H9 (cell line): ENCODE measurements at regions not wholly inside any gene's neighbourhood (a gene's known extent, or its start where the extent isn't known, plus 50 kb on each side); places are given as distances from the start of the nearest gene placed in this dataset.
A peak's percentile ranks its signal among the peaks of the same experiment; 100 is the strongest.

Experiments
- DNase-seq: peaks from one replicate; pipeline ENCODE4 v3.0.0-alpha.2; 2017
- H2AFZ ChIP-seq: one replicate; pipeline ENCODE4 v1.6.1; 2013; ENCODE audit warnings: mild to moderate bottlenecking, low read length, control low read depth, moderate library complexity
- H2AK5ac ChIP-seq: 2 replicates; pipeline ENCODE4 v1.6.1; 2013; ENCODE audit warnings: low read length, control low read depth, mixed read lengths; ENCODE audit not compliant: insufficient read length
- H2BK120ac ChIP-seq: one replicate; pipeline ENCODE4 v1.6.1; 2013; ENCODE audit warnings: low read depth, mild to moderate bottlenecking, low read length, control low read depth, inconsistent platforms; ENCODE audit not compliant: poor library complexity, severe bottlenecking
- H2BK12ac ChIP-seq: 2 replicates; pipeline ENCODE4 v1.6.1; 2013; ENCODE audit warnings: low read length, control low read depth, mixed read lengths, low read depth; ENCODE audit not compliant: insufficient read length
- H2BK15ac ChIP-seq: 2 replicates; pipeline ENCODE4 v1.6.1; 2013; ENCODE audit warnings: low read depth, low read length, control low read depth
- H2BK20ac ChIP-seq: one replicate; pipeline ENCODE4 v1.6.1; 2013; ENCODE audit warnings: low read depth, mild to moderate bottlenecking, low read length, control low read depth, inconsistent platforms; ENCODE audit not compliant: poor library complexity, severe bottlenecking
- H2BK5ac ChIP-seq: 2 replicates; pipeline ENCODE4 v1.6.1; 2013; ENCODE audit warnings: low read length, control low read depth, mixed read lengths; ENCODE audit not compliant: insufficient read length
- H3K14ac ChIP-seq: 2 replicates; pipeline ENCODE4 v1.6.1; 2013; ENCODE audit warnings: low read length, control low read depth; ENCODE audit not compliant: insufficient read depth
- H3K18ac ChIP-seq: 2 replicates; pipeline ENCODE4 v1.6.1; 2013; ENCODE audit warnings: low read depth, mild to moderate bottlenecking, mixed read lengths, low read length, control low read depth; ENCODE audit not compliant: insufficient read length
- H3K23ac ChIP-seq: 2 replicates; pipeline ENCODE4 v1.6.1; 2013; ENCODE audit warnings: low read length, control low read depth, mixed read lengths, low read depth; ENCODE audit not compliant: insufficient read length
- H3K23me2 ChIP-seq: 2 replicates; pipeline ENCODE4 v1.6.1; 2013; ENCODE audit warnings: low read depth, mild to moderate bottlenecking, mixed read lengths, low read length, control low read depth; ENCODE audit not compliant: insufficient read length, poor library complexity, severe bottlenecking
- H3K27ac ChIP-seq: 2 replicates; pipeline ENCODE4 v1.5.1; 2013; ENCODE audit warnings: low read length, control low read depth, mixed read lengths, low read depth; ENCODE audit not compliant: insufficient read length
- H3K27me3 ChIP-seq: 2 replicates; pipeline ENCODE4 v1.6.1; 2013; ENCODE audit warnings: low read length, control low read depth, inconsistent platforms; ENCODE audit not compliant: insufficient read depth
- H3K4ac ChIP-seq: 2 replicates; pipeline ENCODE4 v1.6.1; 2013; ENCODE audit warnings: low read depth, mild to moderate bottlenecking, control low read depth, inconsistent platforms, low read length, moderate library complexity
- H3K4me1 ChIP-seq: 2 replicates; pipeline ENCODE4 v1.6.1; 2013; ENCODE audit warnings: low read length, control low read depth, inconsistent platforms; ENCODE audit not compliant: insufficient read depth
- H3K4me2 ChIP-seq: 2 replicates; pipeline ENCODE4 v1.6.1; 2013; ENCODE audit warnings: low read length, control low read depth, mixed read lengths; ENCODE audit not compliant: insufficient read length, insufficient read depth
- H3K56ac ChIP-seq: 2 replicates; pipeline ENCODE4 v1.6.1; 2013; ENCODE audit warnings: low read depth, mild to moderate bottlenecking, mixed read lengths, low read length, control low read depth; ENCODE audit not compliant: insufficient read length
- H3K79me1 ChIP-seq: 2 replicates; pipeline ENCODE4 v1.6.1; 2013; ENCODE audit warnings: low read depth, mild to moderate bottlenecking, moderate library complexity, low read length, control low read depth, inconsistent platforms; ENCODE audit not compliant: insufficient read depth, poor library complexity, severe bottlenecking
- H3K79me2 ChIP-seq: 2 replicates; pipeline ENCODE4 v1.6.1; 2013; ENCODE audit warnings: low read length, control low read depth, inconsistent platforms; ENCODE audit not compliant: insufficient read depth
- H3K9ac ChIP-seq: 2 replicates; pipeline ENCODE4 v1.6.1; 2013; ENCODE audit warnings: low read length, control low read depth, mixed read lengths; ENCODE audit not compliant: insufficient read length; ENCODE audit errors: extremely low read depth
- H3K9me3 ChIP-seq: one replicate; pipeline ENCODE4 v1.6.1; 2013; ENCODE audit warnings: low read depth, low read length, inconsistent platforms; ENCODE audit not compliant: control insufficient read depth
- H3T11ph ChIP-seq: one replicate; pipeline ENCODE4 v1.6.1; 2013; ENCODE audit warnings: mild to moderate bottlenecking, low read length, control low read depth, inconsistent platforms
- H4K20me1 ChIP-seq: one replicate; pipeline ENCODE4 v1.6.1; 2013; ENCODE audit not compliant: control insufficient read depth, insufficient read length, insufficient read depth
- H4K5ac ChIP-seq: 2 replicates; pipeline ENCODE4 v1.6.1; 2013; ENCODE audit warnings: low read depth, mild to moderate bottlenecking, mixed read lengths, low read length, control low read depth; ENCODE audit not compliant: insufficient read length
- H4K8ac ChIP-seq: replicated peaks from 2 replicates; pipeline ENCODE4 v1.6.1; 2013; ENCODE audit warnings: low read length, control low read depth, mixed read lengths, low read depth; ENCODE audit not compliant: insufficient read length
- H4K91ac ChIP-seq: 2 replicates; pipeline ENCODE4 v1.6.1; 2013; ENCODE audit warnings: low read depth, mild to moderate bottlenecking, moderate library complexity, mixed read lengths, low read length, control low read depth; ENCODE audit not compliant: insufficient read length
- H3K27ac Mint-ChIP-seq, 3 experiments: 2 replicates in 2 of 3; 3 replicates in 1 of 3; pipeline ENCODE4 v1.8.0; 2020 to 2021; ENCODE audit warnings: mixed read lengths in 3 of 3, mild to moderate bottlenecking in 1 of 3, moderate library complexity in 1 of 3
- H3K27me3 Mint-ChIP-seq: 2 replicates; pipeline ENCODE4 v1.8.0; 2021; ENCODE audit warnings: low read depth, mild to moderate bottlenecking, moderate library complexity, mixed read lengths
- H3K36me3 Mint-ChIP-seq, 3 experiments: 2 replicates in 2 of 3; 3 replicates in 1 of 3; pipeline ENCODE4 v1.8.0; 2020 to 2021; ENCODE audit warnings: low read depth in 3 of 3, mixed read lengths in 3 of 3; ENCODE audit not compliant: insufficient read depth in 1 of 3
- H3K4me1 Mint-ChIP-seq, 2 experiments: 2 replicates each; pipeline ENCODE4 v1.8.0; 2020; ENCODE audit warnings: mixed read lengths in 2 of 2
- H3K4me3 Mint-ChIP-seq, 2 experiments: 2 replicates in 1 of 2; 3 replicates in 1 of 2; pipeline ENCODE4 v1.8.0; 2020 to 2021; ENCODE audit warnings: mild to moderate bottlenecking in 2 of 2, mixed read lengths in 2 of 2, moderate library complexity in 1 of 2
- H3K9me3 Mint-ChIP-seq, 2 experiments: 2 replicates in 1 of 2; 3 replicates in 1 of 2; pipeline ENCODE4 v1.8.0; 2020; ENCODE audit warnings: mild to moderate bottlenecking in 2 of 2, mixed read lengths in 2 of 2, moderate library complexity in 1 of 2
- WGBS: extraction: QIAGEN DNeasy Blood & Tissue Kit; methylation state at CpG from one replicate; pipeline ENCODE4 v1.1.7; 2013; ENCODE audit warnings: missing lambda C conversion rate, low lambda C conversion rate, mixed read lengths; ENCODE audit not compliant: insufficient read length; ENCODE audit errors: extremely low coverage; 5-methylcytosine and 5-hydroxymethylcytosine counted together
- TF ChIP-seq, protein P1 (sequence below): fragments of 200-600 bp; sonication (generic); conservative IDR thresholded peaks from 3 replicates; pipeline ENCODE4 v1.8.0; 2021; ENCODE audit warnings: antibody characterized with exemption, mild to moderate bottlenecking

DNA sequence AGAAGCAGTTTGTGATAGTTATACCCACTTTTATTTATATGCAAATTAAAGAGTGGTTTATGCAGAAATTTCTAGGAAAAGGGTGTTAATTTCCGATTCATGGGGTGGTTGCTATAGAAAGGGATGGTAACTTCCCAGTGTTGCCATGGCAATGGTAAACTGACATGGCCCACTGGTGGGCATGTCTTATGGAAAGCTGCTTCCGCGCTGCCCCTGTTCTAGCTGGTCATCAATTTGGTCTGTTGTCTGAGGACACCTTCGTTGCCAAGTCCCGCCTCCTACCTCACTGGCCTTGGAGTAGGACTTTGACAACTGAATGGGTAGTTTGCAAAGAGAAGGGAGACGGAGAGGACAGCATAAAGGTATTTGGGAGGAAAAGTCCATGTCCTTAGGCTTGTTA is 74.0 kb upstream of the SMIM23 start:
- Histone ChIP-seq H3K14ac (no peak overlapping the region), H2AFZ (no peak overlapping the region), H4K8ac (no peak overlapping the region), H3K18ac (no peak overlapping the region), H3K23me2 (no peaks in the 10 kb centered on the region), H4K5ac (no peak overlapping the region), H3K27me3 (no peaks in the 10 kb centered on the region), H4K20me1 (no peaks in the 10 kb centered on the region), H2BK120ac (no peak overlapping the region), H3K79me2 (no peaks in the 10 kb centered on the region), H2BK12ac (no peak overlapping the region), H4K91ac (no peak overlapping the region), H3K79me1 (no peaks in the 10 kb centered on the region), H3K27ac (no peak overlapping the region), H2BK5ac (no peak overlapping the region), H2AK5ac (no peak overlapping the region), H3K4ac (no peak overlapping the region), H3T11ph (no peak overlapping the region), H3K56ac (no peak overlapping the region), H3K9ac (no peak overlapping the region), H3K4me1 (no peaks in the 10 kb centered on the region), H3K4me2 (no peak overlapping the region), H2BK15ac (no peak overlapping the region), H3K9me3 (no peaks in the 10 kb centered on the region), H2BK20ac (no peak overlapping the region), H3K23ac (no peak overlapping the region)
- Mint-ChIP-seq H3K27me3 (peaks cover 7% of the 10 kb centered on the region), H3K4me1 (peaks cover 2 to 14% of the 10 kb centered on the region in 2 experiments; a peak in 3 of 4 replicates), H3K9me3 (peaks cover 0 to 2% of the 10 kb centered on the region in 2 experiments; a peak in 3 of 5 replicates), H3K4me3 (no peak overlapping the region), H3K27ac (no peak overlapping the region), H3K36me3 (no peaks in the 10 kb centered on the region)
- WGBS = no CpG with 5 or more reads among the region's 6 CpGs
- TF ChIP-seq, protein P1, sequence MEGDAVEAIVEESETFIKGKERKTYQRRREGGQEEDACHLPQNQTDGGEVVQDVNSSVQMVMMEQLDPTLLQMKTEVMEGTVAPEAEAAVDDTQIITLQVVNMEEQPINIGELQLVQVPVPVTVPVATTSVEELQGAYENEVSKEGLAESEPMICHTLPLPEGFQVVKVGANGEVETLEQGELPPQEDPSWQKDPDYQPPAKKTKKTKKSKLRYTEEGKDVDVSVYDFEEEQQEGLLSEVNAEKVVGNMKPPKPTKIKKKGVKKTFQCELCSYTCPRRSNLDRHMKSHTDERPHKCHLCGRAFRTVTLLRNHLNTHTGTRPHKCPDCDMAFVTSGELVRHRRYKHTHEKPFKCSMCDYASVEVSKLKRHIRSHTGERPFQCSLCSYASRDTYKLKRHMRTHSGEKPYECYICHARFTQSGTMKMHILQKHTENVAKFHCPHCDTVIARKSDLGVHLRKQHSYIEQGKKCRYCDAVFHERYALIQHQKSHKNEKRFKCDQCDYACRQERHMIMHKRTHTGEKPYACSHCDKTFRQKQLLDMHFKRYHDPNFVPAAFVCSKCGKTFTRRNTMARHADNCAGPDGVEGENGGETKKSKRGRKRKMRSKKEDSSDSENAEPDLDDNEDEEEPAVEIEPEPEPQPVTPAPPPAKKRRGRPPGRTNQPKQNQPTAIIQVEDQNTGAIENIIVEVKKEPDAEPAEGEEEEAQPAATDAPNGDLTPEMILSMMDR = no peak
- DNase-seq = peak; percentile 18
